GM13977 (cell line): ENCODE measurements at regions not wholly inside any gene's neighbourhood (a gene's known extent, or its start where the extent isn't known, plus 50 kb on each side); places are given as distances from the start of the nearest gene placed in this dataset.

Experiments
- DNase-seq: peaks from one replicate; pipeline ENCODE4 v3.0.0; 2012; ENCODE audit warnings: low spot score
- in situ Hi-C: fragments of 300-500 bp; cut with MboI; formaldehyde crosslinking; loops from one replicate; pipeline ENCODE4 v1.12.0; 2022; ENCODE audit warnings: low sequenced_read_pairs, low pct_unique_long_range_greater_than_20kb, mixed read lengths, inconsistent platforms; ENCODE audit not compliant: unreplicated experiment
- TF ChIP-seq, protein P1 (sequence below): IDR thresholded peaks from 2 replicates; pipeline ENCODE4 v1.5.1; 2012; ENCODE audit warnings: mild to moderate bottlenecking, control low read depth; ENCODE audit not compliant: insufficient read depth; ENCODE audit errors: extremely low read depth, missing control alignments

DNA sequence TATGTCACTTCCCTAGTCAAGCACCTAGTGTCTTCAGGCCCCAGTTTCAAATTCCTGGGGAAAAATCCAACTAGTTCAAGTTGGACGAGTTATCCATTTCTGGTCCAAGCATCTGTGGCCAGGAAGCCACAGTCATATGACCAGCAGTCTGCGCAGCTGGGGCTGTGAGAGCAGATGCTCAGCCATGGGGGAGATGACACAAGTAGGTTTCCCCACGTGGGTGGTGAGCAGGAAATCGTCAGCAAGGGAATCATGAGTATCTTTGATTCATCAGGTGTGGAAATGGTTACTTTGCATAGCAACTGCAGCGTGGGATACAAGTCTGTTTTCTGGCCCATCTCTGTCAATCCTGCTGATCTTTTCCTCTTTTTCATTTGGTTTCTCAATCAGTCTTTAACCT is 185.3 kb downstream of the C11orf91 start:
- peak; percentile 23 for DNase-seq
- in situ Hi-C loops: no loop called here
- TF ChIP-seq, protein P1, sequence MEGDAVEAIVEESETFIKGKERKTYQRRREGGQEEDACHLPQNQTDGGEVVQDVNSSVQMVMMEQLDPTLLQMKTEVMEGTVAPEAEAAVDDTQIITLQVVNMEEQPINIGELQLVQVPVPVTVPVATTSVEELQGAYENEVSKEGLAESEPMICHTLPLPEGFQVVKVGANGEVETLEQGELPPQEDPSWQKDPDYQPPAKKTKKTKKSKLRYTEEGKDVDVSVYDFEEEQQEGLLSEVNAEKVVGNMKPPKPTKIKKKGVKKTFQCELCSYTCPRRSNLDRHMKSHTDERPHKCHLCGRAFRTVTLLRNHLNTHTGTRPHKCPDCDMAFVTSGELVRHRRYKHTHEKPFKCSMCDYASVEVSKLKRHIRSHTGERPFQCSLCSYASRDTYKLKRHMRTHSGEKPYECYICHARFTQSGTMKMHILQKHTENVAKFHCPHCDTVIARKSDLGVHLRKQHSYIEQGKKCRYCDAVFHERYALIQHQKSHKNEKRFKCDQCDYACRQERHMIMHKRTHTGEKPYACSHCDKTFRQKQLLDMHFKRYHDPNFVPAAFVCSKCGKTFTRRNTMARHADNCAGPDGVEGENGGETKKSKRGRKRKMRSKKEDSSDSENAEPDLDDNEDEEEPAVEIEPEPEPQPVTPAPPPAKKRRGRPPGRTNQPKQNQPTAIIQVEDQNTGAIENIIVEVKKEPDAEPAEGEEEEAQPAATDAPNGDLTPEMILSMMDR: no peak

DNA sequence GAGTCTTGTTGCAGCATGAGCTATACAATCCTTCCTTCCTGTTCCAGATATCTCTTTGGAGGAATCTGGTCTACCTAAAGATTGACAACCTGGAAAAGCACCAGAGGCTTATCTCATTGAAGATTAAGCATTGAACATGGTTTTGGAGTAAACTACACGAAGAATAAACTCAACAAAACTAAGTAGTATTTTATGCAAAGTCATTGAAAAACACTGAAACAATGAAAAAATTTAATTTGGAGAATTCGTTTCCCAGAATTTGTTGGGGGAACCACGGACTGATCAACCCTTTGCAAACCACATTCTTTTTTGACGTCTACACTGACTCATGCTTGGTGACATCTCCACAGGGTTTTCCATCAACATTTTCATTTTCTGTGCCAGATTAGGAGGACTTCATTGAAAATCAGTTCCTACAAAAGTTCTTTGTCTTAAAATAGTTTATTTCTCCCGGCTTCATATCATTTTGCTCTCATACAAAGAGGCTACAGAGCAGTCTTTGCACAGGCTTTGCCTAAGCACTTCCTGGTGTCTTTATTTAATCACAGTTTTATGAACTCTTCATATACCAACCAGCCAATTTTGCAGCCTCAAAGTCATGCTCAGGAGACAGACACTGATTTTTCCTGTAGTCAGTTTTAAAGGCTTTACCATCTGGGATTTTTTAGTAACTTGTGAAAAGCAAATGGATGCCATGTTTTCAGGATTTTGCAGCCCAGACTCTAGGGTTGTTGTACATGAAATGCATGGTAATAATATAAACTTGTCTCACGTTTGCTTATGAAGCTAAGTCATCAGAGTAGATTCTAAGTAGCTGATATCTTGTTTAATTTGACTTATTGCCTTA is 186.3 kb downstream of the C11orf91 start:
- DNase-seq: no peak
- in situ Hi-C loops: no loop called here
- TF ChIP-seq, protein P1: no peak

DNA sequence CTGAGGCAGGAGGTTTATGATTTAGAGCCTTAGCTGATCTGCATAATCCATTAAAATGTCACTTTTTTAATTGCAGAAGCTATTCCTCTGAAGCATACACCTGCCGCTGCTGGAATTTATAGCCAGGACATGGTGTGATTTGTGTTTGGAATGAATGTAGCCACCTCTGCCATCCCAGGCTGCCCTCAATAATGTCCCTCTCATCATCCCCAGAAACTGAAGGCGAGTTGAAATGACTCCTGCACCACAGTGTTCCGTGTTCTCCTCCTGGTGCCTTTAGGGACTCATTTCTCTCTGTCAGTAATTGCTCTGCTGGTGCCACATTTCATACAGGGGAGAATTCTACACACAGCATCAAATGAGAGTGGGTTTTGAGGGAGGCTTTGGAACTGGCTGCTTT is 191.0 kb downstream of the C11orf91 start:
- DNase-seq: no peak
- in situ Hi-C loops: no loop called here
- TF ChIP-seq, protein P1: no peak

DNA sequence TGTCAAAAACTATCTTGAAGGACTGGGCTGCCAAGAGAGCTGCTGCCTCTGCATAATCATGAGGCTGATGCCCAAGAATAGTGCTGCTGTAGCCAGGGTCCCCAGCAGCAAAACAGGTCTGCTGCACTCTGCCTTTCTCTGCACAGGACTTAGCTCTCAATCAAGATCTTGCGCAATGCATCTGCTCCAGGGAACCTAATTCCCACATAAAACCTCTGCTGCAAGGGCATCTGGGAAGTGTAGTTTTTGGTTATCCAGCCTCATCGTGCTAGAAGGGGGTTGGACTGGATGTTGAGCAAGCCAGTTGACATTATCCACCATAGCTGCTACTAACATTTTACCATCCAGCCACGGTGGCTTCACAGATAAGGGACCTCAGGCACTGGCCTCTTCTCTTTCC is 192.7 kb downstream of the C11orf91 start:
- in situ Hi-C loops: no loop called here
- no peak for DNase-seq
- TF ChIP-seq, protein P1: no peak

DNA sequence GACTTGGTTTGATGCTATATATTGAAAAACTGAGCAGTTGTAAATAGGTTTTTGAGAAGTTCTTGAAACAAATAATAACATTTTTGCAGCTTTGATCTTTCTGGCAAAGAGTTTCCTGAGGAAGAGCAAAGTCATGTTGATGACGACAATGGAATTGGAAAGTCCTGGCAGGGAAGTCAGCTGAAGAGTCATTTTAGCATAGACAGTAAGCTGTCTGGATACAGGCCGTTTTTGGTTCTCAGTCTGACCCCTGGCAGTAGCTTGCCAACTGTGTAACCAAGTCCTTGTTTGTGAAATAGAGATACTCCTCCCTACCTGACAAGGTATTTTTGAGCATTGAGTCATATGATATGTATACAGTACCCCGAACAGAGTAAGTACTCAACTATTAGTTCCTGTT is 193.3 kb downstream of the C11orf91 start:
- in situ Hi-C loops: no loop called here
- TF ChIP-seq, protein P1: no peak
- no peak for DNase-seq

DNA sequence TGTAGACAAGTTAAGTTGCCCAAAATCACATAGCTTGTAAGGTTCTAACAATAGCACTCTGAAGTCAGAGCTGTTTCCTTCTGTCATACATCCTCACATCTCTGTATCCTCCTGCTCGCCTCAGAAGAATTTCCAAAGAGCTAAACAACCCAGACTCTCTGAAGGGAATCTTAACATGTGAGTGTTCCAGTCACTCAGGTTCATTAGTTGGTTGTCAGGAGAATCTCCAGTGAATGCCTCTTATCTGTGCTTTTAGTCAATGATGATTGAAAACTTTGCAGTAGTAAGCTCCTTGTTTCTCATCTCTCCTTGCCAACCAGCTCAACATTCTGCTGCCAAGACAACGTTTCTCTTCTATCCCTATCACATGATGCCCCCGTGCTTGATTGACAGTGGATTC is 195.5 kb downstream of the C11orf91 start:
- TF ChIP-seq, protein P1: no peak
- no peak for DNase-seq
- in situ Hi-C loops: no loop called here
